ENCODE measurements at regions not wholly inside any gene's neighbourhood (a gene's known extent, or its start where the extent isn't known, plus 50 kb on each side); places are given as distances from the start of the nearest gene placed in this dataset.

DNA sequence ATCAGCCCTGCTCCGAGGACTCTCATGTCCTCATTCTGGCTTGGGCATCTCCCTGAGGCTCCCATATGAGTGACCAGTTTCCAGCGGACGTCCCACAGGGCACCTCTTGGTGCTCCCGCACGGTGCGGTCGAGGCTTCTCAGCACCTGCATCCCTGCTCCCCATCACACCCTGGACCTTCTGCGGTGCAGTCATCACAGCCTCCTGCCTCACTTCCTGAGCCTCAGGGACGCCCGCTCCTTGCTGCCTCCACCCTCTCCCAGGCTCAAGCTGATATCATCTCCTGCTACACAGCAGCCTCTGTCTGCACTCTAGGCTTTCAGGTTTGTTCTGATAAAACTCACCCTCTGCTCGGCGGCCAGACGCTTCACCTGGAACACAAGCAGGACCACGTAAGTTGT, 185.0 kb downstream of the TMEM18 start:
- TF ChIP-seq, protein P1, sequence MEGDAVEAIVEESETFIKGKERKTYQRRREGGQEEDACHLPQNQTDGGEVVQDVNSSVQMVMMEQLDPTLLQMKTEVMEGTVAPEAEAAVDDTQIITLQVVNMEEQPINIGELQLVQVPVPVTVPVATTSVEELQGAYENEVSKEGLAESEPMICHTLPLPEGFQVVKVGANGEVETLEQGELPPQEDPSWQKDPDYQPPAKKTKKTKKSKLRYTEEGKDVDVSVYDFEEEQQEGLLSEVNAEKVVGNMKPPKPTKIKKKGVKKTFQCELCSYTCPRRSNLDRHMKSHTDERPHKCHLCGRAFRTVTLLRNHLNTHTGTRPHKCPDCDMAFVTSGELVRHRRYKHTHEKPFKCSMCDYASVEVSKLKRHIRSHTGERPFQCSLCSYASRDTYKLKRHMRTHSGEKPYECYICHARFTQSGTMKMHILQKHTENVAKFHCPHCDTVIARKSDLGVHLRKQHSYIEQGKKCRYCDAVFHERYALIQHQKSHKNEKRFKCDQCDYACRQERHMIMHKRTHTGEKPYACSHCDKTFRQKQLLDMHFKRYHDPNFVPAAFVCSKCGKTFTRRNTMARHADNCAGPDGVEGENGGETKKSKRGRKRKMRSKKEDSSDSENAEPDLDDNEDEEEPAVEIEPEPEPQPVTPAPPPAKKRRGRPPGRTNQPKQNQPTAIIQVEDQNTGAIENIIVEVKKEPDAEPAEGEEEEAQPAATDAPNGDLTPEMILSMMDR (conservative IDR thresholded peaks at IDR 0.05 in 1 of 2, IDR thresholded peaks at IDR 0.05 in 1 of 2; ENCODE audit: low read depth in 1 of 2, low read length in 2 of 2): no peak
- TF ChIP-seq EZH2 (IDR thresholded peaks at IDR 0.05; ENCODE audit: low read length, missing control alignments): no peak
